ENCODE measurements at regions not wholly inside any gene's neighbourhood (a gene's known extent, or its start where the extent isn't known, plus 50 kb on each side); places are given as distances from the start of the nearest gene placed in this dataset.
"Not testable (repeated sequence)": the region's sequence is repeated elsewhere in the genome, so short reads cannot be mapped to it uniquely, and the experiment has no call there.

DNA sequence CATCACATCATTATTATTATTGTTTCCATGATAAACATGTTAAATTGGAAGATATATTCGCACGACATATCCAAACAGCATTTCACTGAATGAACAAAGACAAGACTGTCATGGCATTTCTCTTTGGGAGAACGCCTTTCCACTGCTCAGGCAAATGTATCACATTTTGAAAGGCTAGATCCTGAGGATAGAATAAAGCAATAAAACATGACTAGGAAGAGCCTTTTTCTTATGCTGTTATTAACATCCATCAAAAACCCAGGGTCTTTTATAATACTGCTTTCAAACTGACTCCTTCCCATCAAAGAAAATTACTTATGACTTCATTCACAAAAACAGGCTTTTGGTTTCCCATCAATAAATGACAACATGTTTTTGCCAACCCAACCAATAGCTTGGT, 630.9 kb downstream of the TMTC2 start:
- TF ChIP-seq, protein P1, sequence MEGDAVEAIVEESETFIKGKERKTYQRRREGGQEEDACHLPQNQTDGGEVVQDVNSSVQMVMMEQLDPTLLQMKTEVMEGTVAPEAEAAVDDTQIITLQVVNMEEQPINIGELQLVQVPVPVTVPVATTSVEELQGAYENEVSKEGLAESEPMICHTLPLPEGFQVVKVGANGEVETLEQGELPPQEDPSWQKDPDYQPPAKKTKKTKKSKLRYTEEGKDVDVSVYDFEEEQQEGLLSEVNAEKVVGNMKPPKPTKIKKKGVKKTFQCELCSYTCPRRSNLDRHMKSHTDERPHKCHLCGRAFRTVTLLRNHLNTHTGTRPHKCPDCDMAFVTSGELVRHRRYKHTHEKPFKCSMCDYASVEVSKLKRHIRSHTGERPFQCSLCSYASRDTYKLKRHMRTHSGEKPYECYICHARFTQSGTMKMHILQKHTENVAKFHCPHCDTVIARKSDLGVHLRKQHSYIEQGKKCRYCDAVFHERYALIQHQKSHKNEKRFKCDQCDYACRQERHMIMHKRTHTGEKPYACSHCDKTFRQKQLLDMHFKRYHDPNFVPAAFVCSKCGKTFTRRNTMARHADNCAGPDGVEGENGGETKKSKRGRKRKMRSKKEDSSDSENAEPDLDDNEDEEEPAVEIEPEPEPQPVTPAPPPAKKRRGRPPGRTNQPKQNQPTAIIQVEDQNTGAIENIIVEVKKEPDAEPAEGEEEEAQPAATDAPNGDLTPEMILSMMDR (IDR thresholded peaks at IDR 0.05; ENCODE audit: borderline replicate concordance, insufficient read depth, low read depth, low read length): no peak

DNA sequence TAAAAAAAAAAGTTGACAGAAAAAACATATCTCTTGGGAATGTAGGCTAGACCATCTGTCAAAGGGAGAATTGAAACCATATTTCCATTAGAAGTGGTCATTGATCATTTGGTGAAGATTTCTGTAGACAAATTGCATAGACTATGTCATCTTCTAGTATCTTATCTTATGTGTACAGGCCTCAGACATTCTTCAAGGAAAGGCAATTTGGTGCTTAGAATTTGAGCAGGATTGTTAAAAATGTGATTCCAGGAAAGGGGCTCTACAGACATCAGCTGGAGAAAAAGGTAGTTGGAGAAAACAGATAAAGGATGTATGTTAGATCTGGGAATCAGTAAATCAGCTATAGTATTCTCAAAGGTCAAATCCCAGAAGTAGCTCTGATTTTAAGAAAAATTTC, 627.1 kb downstream of the TMTC2 start:
- no peak overlapping the region for H3K4me3 ChIP-seq (ENCODE audit: low read depth, low read length)
- TF ChIP-seq, protein P1 (IDR thresholded peaks at IDR 0.05; ENCODE audit: borderline replicate concordance, insufficient read depth, low read depth, low read length): no peak

More for the DNA sequence above, 630.9 kb downstream of the TMTC2 start:
- H3K4me3 ChIP-seq (ENCODE audit: low read depth, low read length): no peak overlapping the region

DNA sequence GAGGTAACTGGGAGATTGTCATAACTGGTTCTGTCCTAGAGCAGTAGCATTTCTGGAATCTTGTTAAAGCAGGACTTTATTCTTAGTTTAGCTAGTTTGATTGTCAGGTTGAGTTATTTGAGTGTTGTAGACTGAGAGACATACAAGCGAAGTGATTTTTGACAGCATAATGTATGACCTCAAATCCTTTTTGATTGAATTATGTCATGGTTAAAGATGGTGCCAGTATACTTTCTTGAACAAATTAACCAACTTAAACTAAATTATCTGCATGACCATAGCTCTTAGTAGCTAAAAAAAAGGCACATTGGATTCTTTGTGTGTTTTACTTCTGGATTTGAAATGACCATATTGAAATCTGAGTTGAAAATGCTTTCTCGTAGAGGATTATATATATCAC, 626.6 kb downstream of the TMTC2 start:
- TF ChIP-seq, protein P1 (IDR thresholded peaks at IDR 0.05; ENCODE audit: borderline replicate concordance, insufficient read depth, low read depth, low read length): no peak
- H3K4me3 ChIP-seq (ENCODE audit: low read depth, low read length): no peak overlapping the region

DNA sequence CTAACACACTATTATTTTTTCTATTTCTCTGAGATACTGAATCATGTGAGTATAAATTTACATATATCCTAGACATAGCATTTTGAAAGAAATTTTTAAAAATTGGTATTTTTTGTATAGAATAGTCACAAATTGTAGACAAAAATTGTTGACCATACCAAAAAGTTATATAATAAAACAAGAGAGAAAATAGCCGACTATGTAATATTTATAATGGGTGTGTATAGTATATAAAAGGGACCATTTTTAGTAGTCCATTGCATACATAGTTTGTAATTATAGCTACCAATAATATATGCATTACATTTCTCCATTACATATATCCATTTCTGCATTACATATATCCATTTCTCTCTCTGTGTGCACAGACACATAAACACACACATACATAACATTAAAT, 590.2 kb downstream of the TMTC2 start:
- H3K4me3 ChIP-seq (ENCODE audit: low read depth, low read length): no peak overlapping the region
- TF ChIP-seq, protein P1 (IDR thresholded peaks at IDR 0.05; ENCODE audit: borderline replicate concordance, insufficient read depth, low read depth, low read length): no peak

DNA sequence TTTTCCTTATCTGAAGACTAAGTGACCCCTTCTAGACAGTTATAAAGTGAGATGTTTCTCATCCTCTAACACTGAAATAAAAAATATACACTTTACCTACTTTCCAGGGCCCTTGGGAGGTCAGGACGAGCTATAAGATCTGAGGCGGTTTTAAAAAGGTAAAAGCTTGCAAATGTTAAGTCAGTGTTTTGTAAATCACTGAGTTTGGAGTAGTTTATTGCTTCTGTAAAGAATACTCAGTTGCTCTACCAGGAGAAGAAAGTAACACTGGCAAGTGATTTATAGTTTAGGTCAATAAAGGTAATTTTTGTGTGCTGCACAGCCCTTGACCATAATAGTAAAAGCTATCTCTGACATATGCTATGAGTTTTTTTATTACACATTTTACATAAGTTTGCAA, 584.5 kb downstream of the TMTC2 start:
- TF ChIP-seq, protein P1 (IDR thresholded peaks at IDR 0.05; ENCODE audit: borderline replicate concordance, insufficient read depth, low read depth, low read length): no peak

DNA sequence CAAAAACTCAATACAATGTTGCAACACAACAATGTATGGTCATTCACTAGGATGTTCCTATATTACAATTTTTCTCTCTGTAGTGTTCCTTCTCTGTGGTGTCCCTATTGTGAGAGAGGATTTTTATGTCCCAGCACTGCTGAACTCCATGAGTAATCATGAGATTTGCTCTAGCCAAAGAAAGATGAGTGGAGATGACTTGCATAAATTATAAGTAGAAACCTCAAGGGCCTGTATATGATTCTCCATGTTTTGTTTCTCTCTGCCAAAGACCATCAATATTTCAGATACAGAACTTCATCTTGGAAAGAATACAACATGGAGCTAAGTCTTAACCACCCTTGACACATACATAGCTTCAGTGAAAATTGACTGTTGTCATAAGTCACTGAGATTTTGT, 579.1 kb downstream of the TMTC2 start:
- TF ChIP-seq, protein P1 (IDR thresholded peaks at IDR 0.05; ENCODE audit: borderline replicate concordance, insufficient read depth, low read depth, low read length): no peak
- no peak overlapping the region for H3K4me3 ChIP-seq (ENCODE audit: low read depth, low read length)

More for the DNA sequence above, 584.5 kb downstream of the TMTC2 start:
- H3K4me3 ChIP-seq (ENCODE audit: low read depth, low read length): no peak overlapping the region

DNA sequence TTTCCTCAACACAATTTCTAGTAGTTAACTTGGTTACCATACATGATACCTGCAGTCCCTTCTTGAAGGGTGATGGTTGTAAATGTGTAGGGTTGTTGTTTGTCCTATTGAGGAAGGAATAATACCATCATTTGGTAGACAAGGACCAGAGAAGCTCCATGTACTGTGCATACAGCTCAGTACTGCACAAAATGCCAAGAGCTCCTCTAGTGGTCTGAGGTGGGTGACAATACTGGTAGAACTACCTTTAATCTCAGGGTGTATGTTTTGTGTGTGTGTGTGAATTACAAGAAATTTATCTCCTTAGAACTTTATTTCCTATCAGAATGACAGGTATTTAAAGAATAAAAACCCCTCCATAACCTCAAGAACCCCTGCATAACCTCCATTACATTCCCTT, 575.3 kb downstream of the TMTC2 start:
- no peak overlapping the region for H3K4me3 ChIP-seq (ENCODE audit: low read depth, low read length)
- TF ChIP-seq, protein P1 (IDR thresholded peaks at IDR 0.05; ENCODE audit: borderline replicate concordance, insufficient read depth, low read depth, low read length): no peak

DNA sequence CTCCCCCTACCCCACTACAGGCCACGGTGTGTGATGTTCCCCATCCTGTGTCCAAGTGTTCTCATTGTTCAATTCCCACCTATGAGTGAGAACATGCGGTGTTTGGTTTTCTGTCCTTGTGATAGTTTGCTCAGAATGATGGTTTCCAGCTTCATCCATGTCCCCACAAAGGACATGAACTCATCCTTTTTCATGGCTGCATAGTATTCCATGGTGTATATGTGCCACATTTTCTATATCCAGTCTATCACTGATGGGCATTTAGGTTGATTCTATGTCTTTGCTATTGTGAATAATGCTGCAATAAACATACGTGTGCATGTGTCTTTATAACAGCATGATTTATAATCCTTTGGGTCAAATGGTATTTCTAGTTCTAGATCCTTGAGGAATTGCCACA, 573.4 kb downstream of the TMTC2 start:
- not testable (repeated sequence) for H3K4me3 ChIP-seq (ENCODE audit: low read depth, low read length)
